ENCODE measurements at regions not wholly inside any gene's neighbourhood (a gene's known extent, or its start where the extent isn't known, plus 50 kb on each side); places are given as distances from the start of the nearest gene placed in this dataset.

- no peak for ATAC-seq (replicated peaks)
- Mint-ChIP-seq H3K27ac (no peak overlapping the region), H3K27me3 (peaks cover 30 to 34% of the 10 kb centered on the region in 2 donors), H3K36me3 (ENCODE audit: insufficient read depth) (no peaks in the 10 kb centered on the region), H3K9me3 (no peaks in the 10 kb centered on the region), H3K4me3 (no peak overlapping the region), H3K4me1 (ENCODE audit: low read depth in 2 of 2) (no peaks in the 10 kb centered on the region)
- DNase-seq: no peak
Measured at GRCh38 chr9:107136296-107136695, 146.8 kb upstream of the RAD23B start.

GRCh38 chr9:107137495-107138202, 145.4 kb upstream of the RAD23B start:
- no peak for ATAC-seq (replicated peaks)
- H3K4me3 Mint-ChIP-seq: no peak overlapping the region
- H3K36me3 Mint-ChIP-seq (ENCODE audit: insufficient read depth): no peaks in the 10 kb centered on the region
- peaks cover 36 to 45% of the 10 kb centered on the region in 2 donors for H3K27me3 Mint-ChIP-seq
- H3K9me3 Mint-ChIP-seq: no peaks in the 10 kb centered on the region
- no peaks in the 10 kb centered on the region for H3K4me1 Mint-ChIP-seq (ENCODE audit: low read depth in 2 of 2)
- DNase-seq: peak in 2 of 3 experiments; percentile 1 to 2
- no peak overlapping the region for H3K27ac Mint-ChIP-seq

GRCh38 chr9:107138261-107138992, 144.7 kb upstream of the RAD23B start:
- no peak overlapping the region for H3K4me3 Mint-ChIP-seq
- H3K27ac Mint-ChIP-seq: no peak overlapping the region
- H3K36me3 Mint-ChIP-seq (ENCODE audit: insufficient read depth): no peaks in the 10 kb centered on the region
- peaks cover 33 to 45% of the 10 kb centered on the region in 2 donors for H3K27me3 Mint-ChIP-seq
- DNase-seq (no peak), ATAC-seq (replicated peaks) (no peak)
- H3K9me3 Mint-ChIP-seq: no peaks in the 10 kb centered on the region
- H3K4me1 Mint-ChIP-seq (ENCODE audit: low read depth in 2 of 2): no peaks in the 10 kb centered on the region

- no peak for ATAC-seq (replicated peaks)
- H3K27ac Mint-ChIP-seq: no peak overlapping the region
- no peaks in the 10 kb centered on the region for H3K36me3 Mint-ChIP-seq (ENCODE audit: insufficient read depth)
- H3K4me3 Mint-ChIP-seq: no peak overlapping the region
- no peaks in the 10 kb centered on the region for H3K9me3 Mint-ChIP-seq
- no peaks in the 10 kb centered on the region for H3K4me1 Mint-ChIP-seq (ENCODE audit: low read depth in 2 of 2)
- H3K27me3 Mint-ChIP-seq: peaks cover 33 to 55% of the 10 kb centered on the region in 2 donors
- no peak for DNase-seq
Measured at GRCh38 chr9:107141967-107142366, 141.1 kb upstream of the RAD23B start.

GRCh38 chr9:107142430-107142829, 140.6 kb upstream of the RAD23B start:
- Mint-ChIP-seq H3K36me3 (ENCODE audit: insufficient read depth) (no peaks in the 10 kb centered on the region), H3K4me3 (no peak overlapping the region), H3K9me3 (no peaks in the 10 kb centered on the region), H3K27me3 (peaks cover 33 to 55% of the 10 kb centered on the region in 2 donors), H3K4me1 (ENCODE audit: low read depth in 2 of 2) (no peaks in the 10 kb centered on the region), H3K27ac (no peak overlapping the region)
- ATAC-seq (replicated peaks) (no peak), DNase-seq (no peak)

- ATAC-seq (replicated peaks) (no peak), DNase-seq (no peak)
- Mint-ChIP-seq H3K27ac (no peak overlapping the region), H3K27me3 (peaks cover 33 to 57% of the 10 kb centered on the region in 2 donors), H3K9me3 (no peaks in the 10 kb centered on the region), H3K4me1 (ENCODE audit: low read depth in 2 of 2) (no peaks in the 10 kb centered on the region), H3K36me3 (ENCODE audit: insufficient read depth) (no peaks in the 10 kb centered on the region), H3K4me3 (no peak overlapping the region)
Measured at GRCh38 chr9:107142896-107143603, 140.0 kb upstream of the RAD23B start.

- H3K9me3 Mint-ChIP-seq: no peaks in the 10 kb centered on the region
- H3K4me3 Mint-ChIP-seq: no peak overlapping the region
- no peak overlapping the region for H3K27ac Mint-ChIP-seq
Measured at GRCh38 chr9:107144475-107144874, 138.6 kb upstream of the RAD23B start.

GRCh38 chr9:107147134-107147533, 135.9 kb upstream of the RAD23B start:
- no peak overlapping the region for H3K4me3 Mint-ChIP-seq

More at GRCh38 chr9:107144475-107144874, 138.6 kb upstream of the RAD23B start:
- Mint-ChIP-seq H3K4me1 (ENCODE audit: low read depth in 2 of 2) (no peaks in the 10 kb centered on the region), H3K27me3 (peaks cover 35 to 54% of the 10 kb centered on the region in 2 donors), H3K36me3 (ENCODE audit: insufficient read depth) (no peaks in the 10 kb centered on the region)
- DNase-seq: no peak
- ATAC-seq (replicated peaks): no peak

GRCh38 chr9:107148216-107148615, 134.9 kb upstream of the RAD23B start:
- DNase-seq: no peak
- Mint-ChIP-seq H3K4me1 (ENCODE audit: low read depth in 2 of 2) (no peaks in the 10 kb centered on the region), H3K4me3 (no peak overlapping the region), H3K36me3 (ENCODE audit: insufficient read depth) (no peaks in the 10 kb centered on the region), H3K9me3 (no peaks in the 10 kb centered on the region), H3K27ac (no peak overlapping the region), H3K27me3 (peaks cover 39 to 42% of the 10 kb centered on the region in 2 donors)
- no peak for ATAC-seq (replicated peaks)

More at GRCh38 chr9:107147134-107147533, 135.9 kb upstream of the RAD23B start:
- ATAC-seq (replicated peaks) (no peak), DNase-seq (no peak)
- Mint-ChIP-seq H3K27me3 (peaks cover 44 to 45% of the 10 kb centered on the region in 2 donors), H3K27ac (no peak overlapping the region), H3K36me3 (ENCODE audit: insufficient read depth) (no peaks in the 10 kb centered on the region), H3K4me1 (ENCODE audit: low read depth in 2 of 2) (no peaks in the 10 kb centered on the region), H3K9me3 (no peaks in the 10 kb centered on the region)

- H3K9me3 Mint-ChIP-seq: no peaks in the 10 kb centered on the region
- no peaks in the 10 kb centered on the region for H3K4me1 Mint-ChIP-seq (ENCODE audit: low read depth in 2 of 2)
- no peak for ATAC-seq (replicated peaks)
- DNase-seq: no peak
- peaks cover 36 to 39% of the 10 kb centered on the region in 2 donors for H3K27me3 Mint-ChIP-seq
- H3K36me3 Mint-ChIP-seq (ENCODE audit: insufficient read depth): no peaks in the 10 kb centered on the region
- H3K27ac Mint-ChIP-seq: no peak overlapping the region
- H3K4me3 Mint-ChIP-seq: no peak overlapping the region
Measured at GRCh38 chr9:107149756-107150155, 133.3 kb upstream of the RAD23B start.

- Mint-ChIP-seq H3K27ac (no peak overlapping the region), H3K36me3 (ENCODE audit: insufficient read depth) (no peaks in the 10 kb centered on the region), H3K4me1 (ENCODE audit: low read depth in 2 of 2) (no peaks in the 10 kb centered on the region), H3K27me3 (peaks cover 41 to 45% of the 10 kb centered on the region in 2 donors), H3K4me3 (no peak overlapping the region), H3K9me3 (no peaks in the 10 kb centered on the region)
- ATAC-seq (replicated peaks) (no peak), DNase-seq (no peak)
Measured at GRCh38 chr9:107153336-107153735, 129.7 kb upstream of the RAD23B start.

- DNase-seq (no peak), ATAC-seq (replicated peaks) (no peak)
- no peak overlapping the region for H3K27ac Mint-ChIP-seq
- H3K9me3 Mint-ChIP-seq: no peaks in the 10 kb centered on the region
- no peaks in the 10 kb centered on the region for H3K4me1 Mint-ChIP-seq (ENCODE audit: low read depth in 2 of 2)
- H3K36me3 Mint-ChIP-seq (ENCODE audit: insufficient read depth): no peaks in the 10 kb centered on the region
- H3K4me3 Mint-ChIP-seq: no peak overlapping the region
- peaks cover 31 to 38% of the 10 kb centered on the region in 2 donors for H3K27me3 Mint-ChIP-seq
Measured at GRCh38 chr9:107154291-107154690, 128.8 kb upstream of the RAD23B start.

- H3K4me1 Mint-ChIP-seq (ENCODE audit: low read depth in 2 of 2): no peaks in the 10 kb centered on the region
- H3K27ac Mint-ChIP-seq: no peak overlapping the region
- H3K9me3 Mint-ChIP-seq: no peaks in the 10 kb centered on the region
- no peaks in the 10 kb centered on the region for H3K36me3 Mint-ChIP-seq (ENCODE audit: insufficient read depth)
- ATAC-seq (replicated peaks) (no peak), DNase-seq (no peak)
- no peak overlapping the region for H3K4me3 Mint-ChIP-seq
- H3K27me3 Mint-ChIP-seq: peaks cover 26 to 37% of the 10 kb centered on the region in 2 donors
Measured at GRCh38 chr9:107154766-107155165, 128.3 kb upstream of the RAD23B start.

All from effector memory CD8-positive, alpha-beta T cell (primary cell).